ENCODE measurements at regions not wholly inside any gene's neighbourhood (a gene's known extent, or its start where the extent isn't known, plus 50 kb on each side); places are given as distances from the start of the nearest gene placed in this dataset.

DNA sequence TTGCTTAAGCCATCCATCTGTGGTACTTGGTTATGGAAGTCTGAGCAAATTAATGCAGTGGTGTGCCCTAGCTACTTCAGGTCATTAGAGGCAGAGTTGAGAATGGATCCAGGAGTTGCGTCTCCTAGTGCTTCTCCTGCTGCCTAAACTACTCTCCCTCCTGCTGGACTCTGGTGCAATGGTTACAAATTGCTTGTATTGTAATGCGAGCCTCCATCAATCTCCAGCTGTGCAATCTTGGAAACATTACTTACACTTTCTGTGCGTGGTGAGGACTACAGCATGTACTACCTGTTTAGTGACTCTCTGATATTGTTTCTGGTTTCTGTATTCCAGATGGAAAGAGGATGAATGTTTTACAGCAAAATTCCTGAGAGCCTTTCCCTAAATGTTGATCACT is 119.0 kb upstream of the CYRIA start:
- no peaks in the 10 kb centered on the region for H3K36me3 Mint-ChIP-seq (ENCODE audit: low read depth)
- H3K4me1 Mint-ChIP-seq = no peaks in the 10 kb centered on the region
- no peak overlapping the region for H3K4me3 Mint-ChIP-seq
- no peak for ATAC-seq (replicated peaks)
- no peaks in the 10 kb centered on the region for H3K9me3 Mint-ChIP-seq
- H3K27ac Mint-ChIP-seq = no peak overlapping the region
- peaks cover 3% of the 10 kb centered on the region for H3K27me3 Mint-ChIP-seq

DNA sequence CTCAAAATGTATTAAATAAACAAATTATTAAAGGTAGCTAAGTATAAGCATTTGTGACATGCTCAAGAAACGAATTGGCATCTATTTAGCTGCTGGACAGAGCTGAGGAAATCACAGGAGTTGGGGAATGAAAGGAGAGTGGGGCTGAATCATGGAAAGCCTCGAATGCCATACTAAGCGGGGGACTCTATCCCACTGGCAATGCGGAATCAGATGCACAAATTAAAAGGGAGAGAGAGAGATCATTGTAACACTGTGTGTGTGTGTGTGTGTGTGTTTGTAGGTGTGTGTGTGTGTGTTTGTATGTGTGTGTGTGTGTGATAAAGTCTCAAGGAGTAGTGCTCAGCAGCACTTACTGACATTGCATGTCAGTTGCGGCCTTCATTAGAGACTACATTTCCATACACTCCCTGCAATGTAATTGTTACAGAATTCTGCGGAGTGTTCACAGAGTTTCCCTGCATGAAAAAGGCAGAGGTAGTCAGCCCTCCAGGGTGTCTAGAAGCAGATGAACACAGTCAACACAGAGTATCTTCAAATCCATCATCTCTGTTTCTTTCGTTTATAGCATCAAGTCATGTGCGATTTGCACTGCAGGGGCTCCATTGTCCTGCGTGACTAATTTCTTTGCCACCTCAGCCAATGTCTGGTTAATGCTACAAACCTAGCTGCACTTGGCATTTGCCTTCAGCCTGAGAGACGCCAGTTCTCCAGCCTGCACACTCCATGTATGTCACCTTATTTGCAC is 111.7 kb upstream of the CYRIA start:
- Mint-ChIP-seq H3K36me3 (ENCODE audit: low read depth) (no peaks in the 10 kb centered on the region), H3K4me1 (no peaks in the 10 kb centered on the region), H3K27me3 (peaks cover 9% of the 10 kb centered on the region), H3K27ac (no peak overlapping the region), H3K4me3 (no peak overlapping the region), H3K9me3 (no peaks in the 10 kb centered on the region)
- no peak for ATAC-seq (replicated peaks)

DNA sequence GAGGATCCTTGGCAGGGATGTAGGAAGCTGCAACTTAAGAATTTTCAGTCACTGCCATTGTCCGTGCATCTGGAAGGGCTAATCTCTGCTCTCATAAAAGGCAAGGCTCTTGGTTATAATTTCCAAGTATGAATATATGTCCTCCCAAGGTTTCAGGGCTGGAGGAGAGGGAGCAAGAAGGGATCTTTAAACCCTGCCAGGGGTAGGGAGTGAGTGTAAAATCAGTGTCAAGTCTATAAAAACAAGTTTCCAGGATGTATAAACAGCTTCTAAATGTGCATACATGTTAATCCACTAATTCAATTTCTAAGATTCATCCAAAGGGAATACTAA is 110.2 kb upstream of the CYRIA start:
- no peak for ATAC-seq (replicated peaks)
- no peak overlapping the region for H3K27ac Mint-ChIP-seq
- peaks cover 13% of the 10 kb centered on the region for H3K27me3 Mint-ChIP-seq
- H3K4me3 Mint-ChIP-seq = no peak overlapping the region
- no peaks in the 10 kb centered on the region for H3K4me1 Mint-ChIP-seq
- no peaks in the 10 kb centered on the region for H3K9me3 Mint-ChIP-seq
- no peaks in the 10 kb centered on the region for H3K36me3 Mint-ChIP-seq (ENCODE audit: low read depth)

DNA sequence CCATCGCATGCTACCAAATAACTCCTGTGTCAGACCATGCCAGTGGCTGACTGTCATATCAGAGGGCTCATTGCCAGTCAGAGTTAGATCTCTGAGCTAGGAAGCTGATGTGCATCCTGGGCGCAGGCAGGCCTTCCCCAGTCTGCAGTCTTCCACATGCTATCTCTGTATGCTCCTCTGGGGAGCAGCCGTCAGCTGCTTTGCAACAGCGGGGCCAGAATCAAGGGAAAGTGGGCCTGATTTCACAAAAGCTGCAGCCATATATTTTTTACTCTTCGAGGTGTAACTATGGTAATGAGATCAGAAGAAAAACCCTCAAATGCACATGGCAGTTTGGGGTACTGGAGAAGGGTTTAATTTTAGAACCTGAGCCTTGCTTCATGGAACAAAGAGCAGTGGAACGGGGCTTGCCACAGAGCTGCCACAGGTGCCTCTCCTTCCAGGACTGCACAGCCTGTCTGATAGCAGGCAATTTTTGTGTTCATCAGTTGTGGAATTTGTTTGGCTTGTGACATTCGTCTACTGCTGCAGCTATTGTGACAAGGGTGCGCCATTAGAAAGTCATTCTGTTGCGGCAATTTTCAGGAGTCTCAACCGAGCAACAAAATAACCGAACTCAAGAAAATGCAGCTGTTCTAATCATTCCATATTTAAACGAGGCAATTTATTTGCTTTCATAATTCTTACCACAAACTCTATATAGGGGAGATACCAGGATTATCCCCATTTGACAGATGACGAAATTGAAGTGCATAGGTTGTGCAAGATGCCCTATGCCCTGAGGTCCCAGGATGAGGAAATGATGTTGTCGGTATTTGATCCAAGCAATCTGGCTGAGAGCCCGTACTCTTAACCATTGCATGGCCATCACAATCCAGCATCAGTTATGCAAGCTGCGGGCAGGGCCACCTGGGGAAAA is 109.6 kb upstream of the CYRIA start:
- no peak overlapping the region for H3K27ac Mint-ChIP-seq
- peaks cover 10% of the 10 kb centered on the region for H3K27me3 Mint-ChIP-seq
- no peak overlapping the region for H3K4me3 Mint-ChIP-seq
- H3K36me3 Mint-ChIP-seq (ENCODE audit: low read depth) = no peaks in the 10 kb centered on the region
- no peaks in the 10 kb centered on the region for H3K4me1 Mint-ChIP-seq
- ATAC-seq (replicated peaks) = no peak
- H3K9me3 Mint-ChIP-seq = no peaks in the 10 kb centered on the region

DNA sequence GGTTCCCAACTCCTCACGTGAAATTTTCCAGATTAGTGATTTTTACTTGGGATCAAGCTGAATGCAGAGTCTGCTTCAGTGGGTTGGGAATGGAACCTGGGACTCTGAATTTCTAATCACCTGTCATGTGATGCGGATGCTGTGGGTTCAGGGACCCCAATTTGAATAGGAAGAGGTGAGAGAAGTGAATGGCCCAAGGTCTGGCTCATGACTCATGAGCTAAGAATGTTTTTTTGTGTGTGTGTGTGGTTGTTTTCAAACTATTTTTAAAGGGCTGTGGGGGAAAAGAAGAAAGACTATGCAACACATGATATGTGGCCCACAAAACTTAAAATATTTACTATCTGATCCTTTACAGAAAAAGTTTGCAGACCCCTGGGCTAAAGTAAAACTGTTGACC is 108.5 kb upstream of the CYRIA start:
- Mint-ChIP-seq H3K9me3 (no peaks in the 10 kb centered on the region), H3K4me1 (no peaks in the 10 kb centered on the region), H3K36me3 (ENCODE audit: low read depth) (no peaks in the 10 kb centered on the region), H3K27ac (no peak overlapping the region), H3K27me3 (peaks cover 18% of the 10 kb centered on the region), H3K4me3 (no peak overlapping the region)
- ATAC-seq (replicated peaks) = no peak

DNA sequence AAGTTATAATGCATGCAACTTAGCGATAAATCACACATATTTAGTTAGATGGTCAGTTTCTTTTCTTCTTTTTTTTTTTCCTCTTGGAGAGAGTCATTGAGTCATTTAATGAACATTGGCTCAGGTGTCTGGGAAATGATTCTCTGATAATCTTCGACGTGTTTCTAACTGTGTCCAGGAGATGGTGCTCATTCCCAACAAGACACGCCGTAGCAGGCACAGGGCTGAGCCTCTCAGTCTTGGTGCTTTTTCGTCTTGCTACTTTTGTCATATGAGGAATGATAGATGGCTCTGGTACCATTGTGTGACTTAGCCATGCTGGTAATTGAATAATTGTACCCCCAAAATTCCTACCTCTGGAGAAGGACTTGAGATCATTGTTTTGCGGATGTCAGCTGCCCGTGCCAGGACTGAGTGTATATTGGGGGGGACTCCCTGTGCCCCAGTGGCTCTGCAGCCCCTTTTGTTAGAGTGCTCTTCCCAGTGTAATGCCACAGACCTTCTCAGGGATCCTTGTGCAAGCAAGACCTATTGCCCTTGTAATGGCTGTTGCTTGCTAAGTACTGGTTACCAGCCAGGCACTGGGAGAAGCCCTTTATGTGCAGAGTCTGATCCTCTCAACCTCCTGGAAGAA is 107.6 kb upstream of the CYRIA start:
- Mint-ChIP-seq H3K36me3 (ENCODE audit: low read depth) (no peaks in the 10 kb centered on the region), H3K4me3 (no peak overlapping the region), H3K27ac (no peak overlapping the region), H3K9me3 (no peaks in the 10 kb centered on the region), H3K4me1 (no peaks in the 10 kb centered on the region), H3K27me3 (peaks cover 20% of the 10 kb centered on the region)
- peak; percentile 21 for ATAC-seq (replicated peaks)

DNA sequence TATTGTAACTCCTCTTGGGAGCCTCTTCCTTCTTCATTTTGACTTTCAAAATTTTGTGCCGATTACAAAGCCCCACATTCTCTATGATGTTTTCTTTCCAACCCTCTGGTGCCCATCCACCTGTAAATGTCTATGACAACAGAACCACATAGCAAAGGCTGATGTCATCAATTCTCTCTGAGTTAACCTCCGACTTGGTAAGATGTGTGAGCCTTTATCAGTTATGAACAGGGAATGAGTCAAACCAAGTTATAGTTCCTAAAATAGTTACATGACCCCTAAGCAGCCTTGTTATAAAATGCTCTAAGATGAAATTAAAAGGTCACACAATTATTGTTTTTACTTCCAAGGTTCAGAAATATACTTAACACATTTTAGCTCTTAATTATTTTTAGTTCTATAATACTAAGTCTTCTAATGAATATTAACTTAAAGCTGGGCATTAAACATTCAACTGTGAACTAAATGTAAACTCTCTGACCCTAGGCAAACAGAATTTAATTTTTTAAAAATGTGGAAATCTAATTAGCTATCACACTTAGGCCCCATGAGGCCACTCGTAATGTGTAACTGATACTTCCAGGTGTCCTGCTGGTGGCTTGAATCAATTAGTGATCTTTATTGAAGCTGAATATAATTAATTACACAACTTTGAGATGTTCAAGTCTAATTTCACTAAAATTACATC is 102.3 kb upstream of the CYRIA start:
- Mint-ChIP-seq H3K27me3 (peaks cover 18% of the 10 kb centered on the region), H3K9me3 (no peaks in the 10 kb centered on the region), H3K36me3 (ENCODE audit: low read depth) (no peaks in the 10 kb centered on the region), H3K4me3 (no peak overlapping the region), H3K4me1 (no peaks in the 10 kb centered on the region), H3K27ac (no peak overlapping the region)
- ATAC-seq (replicated peaks) = no peak

DNA sequence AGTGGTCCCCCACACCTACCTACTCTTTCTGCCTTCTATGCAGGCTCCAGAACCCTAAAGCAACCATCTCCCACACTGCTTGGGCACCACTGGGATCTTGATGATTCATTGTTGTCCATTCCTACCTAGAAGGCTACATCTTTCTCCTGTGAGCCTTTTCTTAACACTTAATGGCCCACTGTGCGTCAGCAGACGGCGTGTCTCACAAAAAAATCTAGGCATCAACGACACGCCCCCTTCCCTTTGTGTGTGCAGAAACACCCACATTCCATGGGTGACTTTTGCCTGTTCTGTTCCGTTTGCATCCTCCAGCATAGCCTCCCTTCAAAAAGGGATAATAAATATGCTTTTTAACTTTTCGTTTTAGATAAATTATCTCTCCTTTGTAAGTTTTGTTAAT is 99.7 kb upstream of the CYRIA start:
- ATAC-seq (replicated peaks) = no peak
- Mint-ChIP-seq H3K27me3 (peaks cover 10% of the 10 kb centered on the region), H3K4me3 (no peak overlapping the region), H3K36me3 (ENCODE audit: low read depth) (no peaks in the 10 kb centered on the region), H3K4me1 (no peaks in the 10 kb centered on the region), H3K27ac (no peak overlapping the region), H3K9me3 (no peaks in the 10 kb centered on the region)

DNA sequence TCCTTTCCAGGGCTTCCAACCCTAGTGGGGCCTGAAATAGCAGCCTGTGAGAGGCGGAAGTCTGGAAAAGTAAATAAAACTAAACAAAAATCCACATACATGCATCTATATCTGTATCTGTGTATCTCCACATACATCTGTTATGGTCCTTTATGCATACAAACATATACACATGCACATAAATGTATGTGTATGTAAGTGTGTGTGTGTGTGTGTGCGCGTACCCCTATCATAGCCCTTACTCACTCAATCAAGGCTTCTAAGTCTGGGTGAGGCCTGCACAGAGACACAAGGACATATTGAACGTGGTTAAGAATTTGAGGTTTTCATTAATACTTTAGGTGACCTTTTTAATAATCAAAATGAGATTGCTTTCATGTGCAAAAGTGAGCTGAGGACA is 98.9 kb upstream of the CYRIA start:
- Mint-ChIP-seq H3K27me3 (peaks cover 5% of the 10 kb centered on the region), H3K36me3 (ENCODE audit: low read depth) (no peaks in the 10 kb centered on the region), H3K4me3 (no peak overlapping the region), H3K27ac (no peak overlapping the region), H3K4me1 (no peaks in the 10 kb centered on the region), H3K9me3 (no peaks in the 10 kb centered on the region)
- ATAC-seq (replicated peaks) = no peak

DNA sequence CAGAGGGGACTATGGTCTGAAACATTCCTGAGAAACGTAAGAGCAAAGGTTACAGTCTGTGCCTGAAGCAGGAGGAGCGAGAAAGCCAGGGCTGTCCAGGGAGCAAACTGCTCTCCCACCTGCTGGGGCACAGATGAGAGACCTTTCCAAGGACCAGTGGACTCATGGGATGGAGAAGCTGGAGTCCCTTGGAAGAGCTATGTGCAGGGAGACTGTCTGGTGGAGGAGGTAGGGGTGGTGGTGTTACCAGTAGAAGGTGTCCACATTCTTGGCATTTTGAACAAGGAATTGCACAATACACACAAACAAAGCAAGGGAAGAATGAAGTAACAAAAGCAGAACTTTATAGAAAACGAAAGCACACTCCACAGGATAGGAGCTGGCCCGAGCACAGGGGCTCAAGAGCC is 97.9 kb upstream of the CYRIA start:
- H3K4me3 Mint-ChIP-seq = no peak overlapping the region
- no peaks in the 10 kb centered on the region for H3K9me3 Mint-ChIP-seq
- no peaks in the 10 kb centered on the region for H3K4me1 Mint-ChIP-seq
- ATAC-seq (replicated peaks) = no peak
- no peaks in the 10 kb centered on the region for H3K27me3 Mint-ChIP-seq
- no peaks in the 10 kb centered on the region for H3K36me3 Mint-ChIP-seq (ENCODE audit: low read depth)
- H3K27ac Mint-ChIP-seq = no peak overlapping the region

DNA sequence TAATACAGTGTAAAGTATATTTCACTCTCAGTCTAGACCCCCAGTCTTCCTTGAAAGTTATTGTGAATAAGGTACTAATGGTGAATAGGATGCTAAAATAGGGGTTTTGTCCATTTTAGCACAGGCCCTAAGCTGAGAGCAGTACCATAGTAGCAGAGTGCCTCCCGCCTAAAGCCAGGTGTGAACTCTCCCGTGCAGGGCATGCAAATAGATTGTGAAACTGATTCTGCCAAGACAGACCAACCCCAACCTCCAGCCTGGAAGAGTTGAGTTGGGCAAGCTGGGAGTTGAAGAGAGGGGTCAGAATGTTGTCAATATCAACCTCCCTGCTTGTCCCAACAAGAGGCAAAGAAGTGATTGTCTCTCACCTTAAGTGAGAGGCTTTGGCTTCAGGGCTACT is 97.4 kb upstream of the CYRIA start:
- no peaks in the 10 kb centered on the region for H3K4me1 Mint-ChIP-seq
- ATAC-seq (replicated peaks) = no peak
- no peaks in the 10 kb centered on the region for H3K27me3 Mint-ChIP-seq
- no peak overlapping the region for H3K27ac Mint-ChIP-seq
- no peaks in the 10 kb centered on the region for H3K36me3 Mint-ChIP-seq (ENCODE audit: low read depth)
- H3K4me3 Mint-ChIP-seq = no peak overlapping the region
- H3K9me3 Mint-ChIP-seq = no peaks in the 10 kb centered on the region

DNA sequence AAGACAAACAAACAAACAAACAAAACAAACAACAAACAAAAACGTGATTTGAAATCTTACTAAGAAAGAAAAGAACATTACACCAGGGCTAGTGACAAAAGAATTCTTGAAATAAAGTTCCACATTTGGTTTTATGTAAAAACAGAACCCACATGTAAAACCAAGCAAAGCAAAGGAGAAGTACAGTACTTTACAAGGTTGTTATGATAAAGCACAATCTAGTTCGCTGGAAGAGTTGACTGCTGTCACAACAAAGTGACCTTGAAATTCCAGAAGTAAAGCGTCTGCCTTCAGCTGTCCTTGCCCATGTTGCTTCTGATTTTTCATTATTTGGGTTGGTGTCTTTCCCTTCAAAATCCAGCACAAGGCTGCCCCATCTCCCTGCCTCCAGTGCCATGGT is 94.8 kb upstream of the CYRIA start:
- no peak overlapping the region for H3K27ac Mint-ChIP-seq
- no peak for ATAC-seq (replicated peaks)
- no peaks in the 10 kb centered on the region for H3K9me3 Mint-ChIP-seq
- H3K4me3 Mint-ChIP-seq = no peak overlapping the region
- H3K27me3 Mint-ChIP-seq = no peaks in the 10 kb centered on the region
- no peaks in the 10 kb centered on the region for H3K36me3 Mint-ChIP-seq (ENCODE audit: low read depth)
- no peaks in the 10 kb centered on the region for H3K4me1 Mint-ChIP-seq

DNA sequence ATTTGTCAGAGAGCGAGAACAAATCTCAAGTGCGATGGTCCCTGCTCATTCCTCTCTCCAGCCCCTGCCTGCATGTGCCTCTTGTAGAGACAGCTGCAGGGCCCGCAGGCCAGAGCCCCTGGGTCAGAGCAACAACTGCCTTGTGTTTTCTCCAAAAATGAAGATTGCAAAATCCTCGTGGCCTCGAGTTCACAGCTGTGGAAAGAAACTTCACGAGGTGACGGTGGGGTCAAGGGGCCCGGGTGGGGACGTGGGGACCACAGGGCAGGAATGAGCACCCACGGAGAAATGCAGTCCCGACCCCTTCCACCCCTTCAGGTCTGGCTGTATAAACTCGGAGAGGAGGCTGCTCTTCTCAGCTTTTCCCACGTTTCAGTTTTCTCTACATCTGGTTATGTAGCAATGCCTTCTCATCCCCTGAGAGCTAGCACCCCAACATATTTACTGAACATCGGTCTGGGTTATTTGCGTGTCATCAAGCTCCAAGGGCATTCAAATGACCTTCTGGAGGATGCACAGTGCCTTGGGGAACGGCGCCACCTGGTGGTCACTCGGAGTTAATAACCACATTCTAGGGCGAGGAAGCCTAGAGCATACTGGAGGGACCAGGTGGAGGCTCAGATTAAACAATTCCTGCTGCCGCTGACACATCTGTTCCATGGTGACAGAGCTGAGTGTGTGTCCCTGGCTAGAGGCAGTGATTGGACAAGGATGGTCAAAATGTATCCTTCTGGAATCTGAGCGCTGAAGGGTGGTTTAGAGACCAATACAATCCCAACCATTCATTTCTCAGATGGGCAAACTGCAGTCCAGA is 91.4 kb upstream of the CYRIA start:
- H3K4me3 Mint-ChIP-seq = no peak overlapping the region
- peak; percentile 74 for ATAC-seq (replicated peaks)
- H3K27me3 Mint-ChIP-seq = no peaks in the 10 kb centered on the region
- H3K4me1 Mint-ChIP-seq = no peaks in the 10 kb centered on the region
- H3K36me3 Mint-ChIP-seq (ENCODE audit: low read depth) = no peaks in the 10 kb centered on the region
- H3K27ac Mint-ChIP-seq = no peak overlapping the region
- H3K9me3 Mint-ChIP-seq = no peaks in the 10 kb centered on the region

DNA sequence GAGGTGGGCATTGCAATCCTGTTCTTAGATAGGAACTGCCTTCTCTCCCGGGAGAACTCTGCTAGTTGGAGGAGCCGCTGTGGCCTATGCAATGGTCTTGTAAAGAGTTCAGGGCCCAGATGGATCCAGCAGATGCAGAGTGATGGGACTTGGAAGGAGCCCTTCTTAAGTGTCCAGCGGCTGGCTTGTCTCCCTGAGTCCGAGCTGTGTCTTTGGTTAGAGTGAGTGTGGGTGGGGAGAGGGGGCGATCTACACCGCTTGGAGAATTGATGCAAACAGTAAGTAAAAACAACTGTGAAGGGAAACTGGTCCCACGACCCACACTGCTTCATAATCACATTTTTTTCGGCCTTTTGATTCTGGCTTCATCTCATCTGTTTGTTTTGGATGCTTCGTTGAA is 89.8 kb upstream of the CYRIA start:
- peaks cover 4% of the 10 kb centered on the region for H3K27me3 Mint-ChIP-seq
- no peak for ATAC-seq (replicated peaks)
- no peak overlapping the region for H3K4me3 Mint-ChIP-seq
- no peaks in the 10 kb centered on the region for H3K9me3 Mint-ChIP-seq
- H3K36me3 Mint-ChIP-seq (ENCODE audit: low read depth) = no peaks in the 10 kb centered on the region
- H3K27ac Mint-ChIP-seq = no peak overlapping the region
- H3K4me1 Mint-ChIP-seq = no peaks in the 10 kb centered on the region
